ENCODE measurements at regions not wholly inside any gene's neighbourhood (a gene's known extent, or its start where the extent isn't known, plus 50 kb on each side); places are given as distances from the start of the nearest gene placed in this dataset.

GRCh38 chr15:98443526-98443925 is 204.8 kb upstream of the IGF1R start:
- TF ChIP-seq CTCF (IDR thresholded peaks at IDR 0.05) (no peak), POLR2A (IDR thresholded peaks at IDR 0.05) (no peak)
